AG09319 (cell line): ENCODE measurements at regions not wholly inside any gene's neighbourhood (a gene's known extent, or its start where the extent isn't known, plus 50 kb on each side); places are given as distances from the start of the nearest gene placed in this dataset.

ENCODE experiments used
- DNase-seq: peaks from one replicate; pipeline ENCODE4 v3.0.0-alpha.2; 2010; ENCODE audit warnings: low read depth; ENCODE audit errors: extremely low read depth
- TF ChIP-seq, protein P1 (sequence below): IDR thresholded peaks from 2 replicates; pipeline ENCODE4 v1.5.1; 2011; ENCODE audit warnings: low read depth, mild to moderate bottlenecking, inconsistent platforms, low read length, moderate library complexity

DNA sequence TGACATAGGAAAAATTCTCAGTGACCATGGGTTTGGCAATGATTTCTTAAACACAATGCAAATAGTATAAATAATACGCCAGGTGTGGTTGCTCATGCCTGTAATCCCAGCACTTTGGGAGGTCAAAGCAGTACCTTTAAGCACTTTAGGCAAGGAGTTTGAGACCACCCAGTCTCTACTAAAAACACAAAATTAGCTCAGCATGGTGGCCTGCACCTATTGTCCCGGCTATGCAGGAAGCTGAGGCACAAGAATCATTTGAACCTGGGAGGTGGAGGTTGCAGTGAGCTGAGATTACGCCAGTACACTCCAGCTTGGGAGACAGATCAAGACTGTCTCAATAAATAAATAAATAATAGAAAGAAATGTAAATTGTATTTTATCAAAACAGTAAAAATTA, 356.5 kb upstream of the SLITRK6 start:
- no peak for DNase-seq
- TF ChIP-seq, protein P1, sequence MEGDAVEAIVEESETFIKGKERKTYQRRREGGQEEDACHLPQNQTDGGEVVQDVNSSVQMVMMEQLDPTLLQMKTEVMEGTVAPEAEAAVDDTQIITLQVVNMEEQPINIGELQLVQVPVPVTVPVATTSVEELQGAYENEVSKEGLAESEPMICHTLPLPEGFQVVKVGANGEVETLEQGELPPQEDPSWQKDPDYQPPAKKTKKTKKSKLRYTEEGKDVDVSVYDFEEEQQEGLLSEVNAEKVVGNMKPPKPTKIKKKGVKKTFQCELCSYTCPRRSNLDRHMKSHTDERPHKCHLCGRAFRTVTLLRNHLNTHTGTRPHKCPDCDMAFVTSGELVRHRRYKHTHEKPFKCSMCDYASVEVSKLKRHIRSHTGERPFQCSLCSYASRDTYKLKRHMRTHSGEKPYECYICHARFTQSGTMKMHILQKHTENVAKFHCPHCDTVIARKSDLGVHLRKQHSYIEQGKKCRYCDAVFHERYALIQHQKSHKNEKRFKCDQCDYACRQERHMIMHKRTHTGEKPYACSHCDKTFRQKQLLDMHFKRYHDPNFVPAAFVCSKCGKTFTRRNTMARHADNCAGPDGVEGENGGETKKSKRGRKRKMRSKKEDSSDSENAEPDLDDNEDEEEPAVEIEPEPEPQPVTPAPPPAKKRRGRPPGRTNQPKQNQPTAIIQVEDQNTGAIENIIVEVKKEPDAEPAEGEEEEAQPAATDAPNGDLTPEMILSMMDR, result no peak

DNA sequence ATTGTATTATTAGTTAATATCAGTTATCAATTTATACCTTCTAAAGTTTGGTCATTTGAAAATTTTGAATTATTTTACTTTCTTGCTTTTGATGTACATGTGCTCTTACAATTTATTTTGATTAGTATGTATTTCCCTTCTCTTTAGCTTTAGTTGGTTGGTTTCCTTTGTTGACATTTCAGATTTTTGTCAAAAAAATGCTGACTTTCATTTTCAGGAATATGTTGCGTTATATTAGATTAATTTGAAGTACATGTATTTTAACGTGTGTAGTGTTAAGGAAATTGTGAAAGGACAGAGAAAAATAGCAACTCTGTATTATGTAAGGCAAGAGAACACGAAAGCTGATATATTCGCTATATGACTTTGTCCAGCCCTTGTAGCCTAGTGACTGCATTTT, 342.9 kb upstream of the SLITRK6 start:
- TF ChIP-seq, protein P1, result no peak
- no peak for DNase-seq

DNA sequence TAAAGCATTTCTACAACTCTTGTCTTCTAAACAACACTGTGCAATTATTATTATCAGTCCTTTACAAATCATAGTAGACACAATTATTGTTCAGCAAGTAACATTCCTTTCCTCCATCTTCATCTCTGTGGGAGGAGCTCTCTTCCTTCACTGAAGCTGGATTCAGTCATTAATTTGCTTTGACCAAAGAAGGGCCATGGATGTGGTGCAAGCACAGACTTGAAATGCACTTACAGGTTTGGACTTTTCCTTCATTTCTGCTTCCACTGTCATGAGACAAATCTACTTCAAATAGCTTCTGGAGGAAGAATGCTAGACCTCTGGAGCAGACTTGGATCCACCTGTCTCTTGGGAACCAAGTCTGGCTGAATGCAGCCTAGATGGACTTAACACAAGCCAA, 336.6 kb upstream of the SLITRK6 start:
- TF ChIP-seq, protein P1, result no peak

DNA sequence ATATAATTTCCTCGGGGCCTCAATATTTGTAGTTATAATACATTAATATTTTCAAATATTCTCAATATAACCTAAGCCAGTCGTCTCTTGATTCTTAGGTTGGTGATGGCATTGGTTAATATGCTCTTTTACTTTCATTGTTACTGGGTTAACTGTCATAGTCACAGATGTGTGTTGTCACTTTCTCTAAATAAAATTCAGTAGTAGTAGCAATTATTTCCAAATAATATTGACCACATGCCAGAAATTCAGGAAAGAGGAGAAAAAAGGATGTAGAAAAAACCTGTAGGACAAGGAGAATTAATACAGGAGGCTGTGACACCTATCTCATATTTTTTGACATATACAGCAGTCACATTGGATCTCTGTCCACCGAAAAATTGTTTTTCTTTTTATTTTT, 322.7 kb upstream of the SLITRK6 start:
- TF ChIP-seq, protein P1, result no peak
- DNase-seq, result no peak

More for the DNA sequence above, 336.6 kb upstream of the SLITRK6 start:
- no peak for DNase-seq

DNA sequence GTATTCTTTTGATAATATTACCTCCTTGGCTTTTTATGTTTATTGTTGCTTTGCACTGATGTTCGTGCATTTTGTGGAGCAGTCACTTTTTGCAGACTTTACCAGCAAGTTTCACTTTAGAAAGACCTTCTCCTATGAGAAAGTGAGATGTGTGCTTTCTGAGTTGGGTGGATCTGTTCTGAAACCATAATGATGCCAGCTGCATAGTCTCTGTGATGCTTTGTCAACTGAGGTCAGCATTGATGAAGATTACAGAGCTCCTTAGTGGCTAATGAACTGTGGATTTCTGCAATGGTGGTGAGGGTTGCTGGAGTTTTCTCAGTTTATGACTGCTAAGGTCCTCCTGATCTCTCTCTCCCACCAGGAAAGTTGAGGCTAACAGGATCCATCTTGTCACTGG, 309.9 kb upstream of the SLITRK6 start:
- TF ChIP-seq, protein P1, result no peak
- no peak for DNase-seq

DNA sequence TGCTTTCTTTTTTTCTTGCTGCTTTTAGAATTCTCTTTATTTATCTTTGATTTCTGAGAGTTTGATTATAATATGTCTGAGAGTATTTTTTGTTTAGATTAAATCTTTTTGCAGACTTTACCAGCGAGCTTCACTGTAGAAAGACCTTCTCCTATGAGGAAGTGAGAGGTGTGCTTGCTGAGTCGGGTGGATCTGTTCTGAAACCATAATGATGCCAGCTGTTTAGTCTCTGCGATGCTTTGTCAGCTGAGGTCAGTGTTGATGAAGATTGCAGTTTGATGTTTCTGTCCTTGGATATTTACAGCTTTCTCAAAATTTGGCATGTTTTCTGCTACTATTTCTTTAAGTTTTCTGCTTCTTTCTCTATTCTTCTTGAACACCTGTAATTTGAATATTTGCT, 309.1 kb upstream of the SLITRK6 start:
- no peak for DNase-seq
- TF ChIP-seq, protein P1, result no peak

DNA sequence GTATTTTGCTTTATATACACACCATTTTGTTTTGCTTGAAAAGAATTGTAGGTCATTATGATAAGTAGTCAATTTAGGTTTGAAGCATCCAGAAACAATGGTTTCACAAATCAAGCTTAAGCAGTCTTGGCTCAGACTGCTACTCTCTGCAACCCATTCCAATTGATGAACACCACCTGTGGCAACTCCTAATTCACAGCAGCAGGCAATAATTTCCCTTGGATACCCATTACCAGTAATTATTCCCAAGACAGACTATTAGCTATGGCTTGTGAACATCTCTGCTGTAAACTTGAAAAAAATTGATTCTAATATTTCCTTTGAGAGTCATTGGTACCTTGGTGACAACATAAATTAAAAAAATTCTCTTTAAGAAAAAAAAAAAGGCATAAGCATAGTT, 299.3 kb upstream of the SLITRK6 start:
- no peak for DNase-seq
- TF ChIP-seq, protein P1, result no peak
